ENCODE measurements at regions not wholly inside any gene's neighbourhood (a gene's known extent, or its start where the extent isn't known, plus 50 kb on each side); places are given as distances from the start of the nearest gene placed in this dataset.

- TF ChIP-seq CTCF (IDR thresholded peaks at IDR 0.05), result no peak
- TF ChIP-seq POLR2A (IDR thresholded peaks at IDR 0.05), result no peak
These were observed 231.0 kb downstream of the UQCRFS1 start for GRCh38 chr19:28981994-28982393.
